Caco-2 (cell line): ENCODE measurements at regions not wholly inside any gene's neighbourhood (a gene's known extent, or its start where the extent isn't known, plus 50 kb on each side); places are given as distances from the start of the nearest gene placed in this dataset.
"Not testable (repeated sequence)": the region's sequence is repeated elsewhere in the genome, so short reads cannot be mapped to it uniquely, and the experiment has no call there.

Source experiments
- BruUV-seq: library from RNA; stranded (reverse); fragments of 400-500 nt; replicated peaks from 2 replicates; lab custom pipeline; 2021; lab: Mats Ljungman, UMichigan
- CTCF ChIA-PET: fragments of 300-600 bp; sonication (Branson Sonifier 250); formaldehyde crosslinking; loops from one replicate; lab custom pipeline; 2022; ENCODE audit warnings: antibody characterized with exemption; lab: Charles Lee
- POLR2A ChIA-PET: fragments of 300-600 bp; sonication (Branson Sonifier 250); formaldehyde crosslinking; loops from one replicate; lab custom pipeline; 2022; ENCODE audit warnings: antibody characterized with exemption; lab: Charles Lee
- DNase-seq, 2 experiments: peaks; one replicate each; pipeline versions ENCODE4 v3.0.0 to v3.0.0-alpha.2; 2020 to 2022
- H3K27me3 ChIP-seq: replicated peaks from 2 replicates; pipeline ENCODE4 v1.6.0; 2011; ENCODE audit warnings: low read length; ENCODE audit not compliant: control insufficient read depth, insufficient read depth
- H3K36me3 ChIP-seq: 2 replicates; pipeline ENCODE4 v1.5.1; 2011; ENCODE audit warnings: low read length; ENCODE audit not compliant: control insufficient read depth, insufficient read depth
- H3K4me1 ChIP-seq: fragments of 250-450 bp; sonication (Bioruptor Pico); 2 replicates; pipeline ENCODE4 v1.5.1; 2020; ENCODE audit warnings: mild to moderate bottlenecking
- H3K4me3 ChIP-seq: 2 replicates; pipeline ENCODE4 v1.5.1; 2011; ENCODE audit warnings: low read depth, mild to moderate bottlenecking, control low read depth, low read length
- H3K9me3 ChIP-seq: fragments of 250-450 bp; sonication (Bioruptor Pico); 2 replicates; pipeline ENCODE4 v1.5.1; 2020; ENCODE audit warnings: mild to moderate bottlenecking, moderate library complexity
- H3K27ac Mint-ChIP-seq: one replicate; pipeline ENCODE4 v1.8.0; 2022; ENCODE audit warnings: mixed read lengths; ENCODE audit not compliant: unreplicated experiment
- H3K27me3 Mint-ChIP-seq: one replicate; pipeline ENCODE4 v1.8.0; 2022; ENCODE audit warnings: mixed read lengths; ENCODE audit not compliant: insufficient read depth, unreplicated experiment
- H3K36me3 Mint-ChIP-seq: one replicate; pipeline ENCODE4 v1.8.0; 2022; ENCODE audit warnings: mild to moderate bottlenecking, mixed read lengths; ENCODE audit not compliant: insufficient read depth, unreplicated experiment
- H3K4me1 Mint-ChIP-seq: one replicate; pipeline ENCODE4 v1.8.0; 2022; ENCODE audit warnings: low read depth, mixed read lengths; ENCODE audit not compliant: unreplicated experiment
- H3K4me3 Mint-ChIP-seq: one replicate; pipeline ENCODE4 v1.8.0; 2022; ENCODE audit warnings: mild to moderate bottlenecking, moderate library complexity, mixed read lengths; ENCODE audit not compliant: unreplicated experiment
- H3K9me3 Mint-ChIP-seq: one replicate; pipeline ENCODE4 v1.8.0; 2022; ENCODE audit warnings: mixed read lengths; ENCODE audit not compliant: unreplicated experiment
- CTCF ChIP-seq, 2 experiments: fragments of 200-600 bp in 1 of 2; IDR thresholded peaks; 1 replicate in 1 of 2; 2 replicates in 1 of 2; pipeline versions ENCODE4 v1.5.1 to v1.8.0; 2011 to 2022; ENCODE audit warnings: antibody characterized with exemption in 1 of 2, control low read depth in 1 of 2, inconsistent platforms in 1 of 2, low read depth in 1 of 2, low read length in 1 of 2, mild to moderate bottlenecking in 1 of 2, moderate library complexity in 1 of 2; ENCODE audit not compliant: insufficient read depth in 1 of 2, severe bottlenecking in 1 of 2, unreplicated experiment in 1 of 2
- intact Hi-C: fragments of 100-400 bp; cut with micrococcal nuclease; formaldehyde crosslinking; loops from one replicate; pipeline ENCODE4 v1.10.0; 2022; ENCODE audit not compliant: unreplicated experiment

GRCh38 chr22:25497181-25497641 lies 67.3 kb upstream of the GRK3 start:
- DNase-seq = no peak
- intact Hi-C loops = no loop called here
- ChIA-PET CTCF (no interaction called here), POLR2A (no interaction called here)
- Mint-ChIP-seq H3K9me3 (no peaks in the 10 kb centered on the region), H3K4me3 (no peak overlapping the region), H3K27ac (no peak overlapping the region), H3K4me1 (no peaks in the 10 kb centered on the region), H3K27me3 (no peaks in the 10 kb centered on the region), H3K36me3 (no peaks in the 10 kb centered on the region)
- BruUV-seq = no TSS peak
- Histone ChIP-seq H3K4me1 (no peaks in the 10 kb centered on the region), H3K27me3 (no peaks in the 10 kb centered on the region), H3K36me3 (no peaks in the 10 kb centered on the region), H3K4me3 (no peak overlapping the region), H3K9me3 (no peaks in the 10 kb centered on the region)
- no peak for TF ChIP-seq CTCF (IDR thresholded peaks at IDR 0.05; ENCODE audit: insufficient read depth in 1 of 2, low read depth in 1 of 2, low read length in 1 of 2, severe bottlenecking in 1 of 2, unreplicated experiment in 1 of 2)

- intact Hi-C loops = no loop called here
- H3K4me1 ChIP-seq = no peaks in the 10 kb centered on the region
- no peak overlapping the region for H3K4me3 Mint-ChIP-seq
- H3K4me3 ChIP-seq = no peak overlapping the region
- POLR2A ChIA-PET = no interaction called here
- no peaks in the 10 kb centered on the region for H3K27me3 Mint-ChIP-seq
- no peak for DNase-seq
- no peaks in the 10 kb centered on the region for H3K36me3 Mint-ChIP-seq
- no peaks in the 10 kb centered on the region for H3K4me1 Mint-ChIP-seq
- H3K9me3 Mint-ChIP-seq = no peaks in the 10 kb centered on the region
- no peak for TF ChIP-seq CTCF (IDR thresholded peaks at IDR 0.05; ENCODE audit: insufficient read depth in 1 of 2, low read depth in 1 of 2, low read length in 1 of 2, severe bottlenecking in 1 of 2, unreplicated experiment in 1 of 2)
- CTCF ChIA-PET = no interaction called here
- no peaks in the 10 kb centered on the region for H3K36me3 ChIP-seq
- H3K27me3 ChIP-seq = no peaks in the 10 kb centered on the region
- no peak overlapping the region for H3K27ac Mint-ChIP-seq
- no TSS peak for BruUV-seq
- no peaks in the 10 kb centered on the region for H3K9me3 ChIP-seq
These were observed 66.8 kb upstream of the GRK3 start for GRCh38 chr22:25497716-25498115.

- H3K27ac Mint-ChIP-seq, H3K9me3 Mint-ChIP-seq, H3K4me1 Mint-ChIP-seq, H3K4me3 ChIP-seq, H3K4me1 ChIP-seq, H3K9me3 ChIP-seq, CTCF ChIA-PET, H3K36me3 Mint-ChIP-seq, POLR2A ChIA-PET, H3K36me3 ChIP-seq, DNase-seq, H3K4me3 Mint-ChIP-seq, H3K27me3 ChIP-seq, intact Hi-C loops, BruUV-seq, H3K27me3 Mint-ChIP-seq: not testable (repeated sequence)
These were observed 63.8 kb upstream of the GRK3 start for GRCh38 chr22:25500671-25501070.

GRCh38 chr22:25504017-25504416 lies 60.5 kb upstream of the GRK3 start:
- BruUV-seq, H3K4me1 Mint-ChIP-seq, H3K4me3 ChIP-seq, DNase-seq, H3K36me3 ChIP-seq, H3K4me3 Mint-ChIP-seq, CTCF ChIA-PET, H3K4me1 ChIP-seq, POLR2A ChIA-PET, H3K9me3 Mint-ChIP-seq, H3K27ac Mint-ChIP-seq, H3K27me3 ChIP-seq, H3K9me3 ChIP-seq, H3K36me3 Mint-ChIP-seq, intact Hi-C loops, H3K27me3 Mint-ChIP-seq: not testable (repeated sequence)
